ENCODE measurements at regions not wholly inside any gene's neighbourhood (a gene's known extent, or its start where the extent isn't known, plus 50 kb on each side); places are given as distances from the start of the nearest gene placed in this dataset.

GRCh38 chr12:20212658-20213555 lies 155.4 kb upstream of the PDE3A start:
- DNase-seq (ENCODE audit: insufficient read length, low spot score) (no peak), FAIRE-seq (no peak)

GRCh38 chr12:20213723-20214625 lies 154.4 kb upstream of the PDE3A start:
- no peak for FAIRE-seq
- DNase-seq (ENCODE audit: insufficient read length, low spot score) = no peak

DNA sequence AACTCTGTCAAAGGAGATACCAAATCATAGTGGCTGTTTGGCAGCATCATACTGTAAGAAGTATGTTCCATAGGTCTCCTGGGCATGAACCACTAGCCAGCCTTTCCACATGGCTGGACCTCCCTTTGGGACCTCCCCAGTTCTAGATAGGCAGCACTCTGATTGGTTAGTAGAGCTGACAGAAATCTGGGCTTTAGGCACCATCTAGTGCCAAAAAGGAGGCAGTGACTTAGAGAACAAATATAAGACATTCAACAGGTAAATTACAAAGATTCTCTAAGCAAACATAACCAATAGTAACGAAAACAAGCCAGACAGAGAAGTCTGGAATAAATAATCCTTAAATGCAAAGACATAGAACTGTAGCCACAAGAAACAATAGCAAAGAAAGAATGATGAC lies 148.0 kb upstream of the PDE3A start:
- no peak for FAIRE-seq
- no peak for DNase-seq (ENCODE audit: insufficient read length, low spot score)

GRCh38 chr12:20232931-20233675 lies 135.2 kb upstream of the PDE3A start:
- no peak for FAIRE-seq

GRCh38 chr12:20234474-20234873 lies 133.9 kb upstream of the PDE3A start:
- DNase-seq (ENCODE audit: insufficient read length, low spot score) (no peak), FAIRE-seq (no peak)

More at GRCh38 chr12:20232931-20233675, 135.2 kb upstream of the PDE3A start:
- no peak for DNase-seq (ENCODE audit: insufficient read length, low spot score)

DNA sequence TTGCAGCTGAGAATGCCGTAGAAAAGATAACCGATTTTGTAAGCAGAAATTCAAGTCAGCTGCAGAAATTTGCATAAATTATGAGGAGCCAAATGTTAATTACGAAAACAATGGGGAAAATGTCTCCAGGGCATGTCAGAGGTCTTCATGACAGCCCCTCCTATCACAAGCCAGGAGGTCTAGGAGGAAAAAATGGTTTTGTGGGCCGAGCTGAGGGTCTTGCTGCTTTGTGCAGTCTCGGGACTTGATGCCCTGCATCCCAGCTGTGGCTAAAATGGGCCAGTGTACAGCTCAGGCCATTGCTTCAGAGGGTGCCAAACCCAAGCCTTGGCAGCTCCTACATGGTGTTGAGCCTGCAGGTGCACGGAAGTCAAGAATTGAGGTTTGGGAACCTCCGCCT lies 131.2 kb upstream of the PDE3A start:
- DNase-seq (ENCODE audit: insufficient read length, low spot score) (no peak), FAIRE-seq (no peak)

DNA sequence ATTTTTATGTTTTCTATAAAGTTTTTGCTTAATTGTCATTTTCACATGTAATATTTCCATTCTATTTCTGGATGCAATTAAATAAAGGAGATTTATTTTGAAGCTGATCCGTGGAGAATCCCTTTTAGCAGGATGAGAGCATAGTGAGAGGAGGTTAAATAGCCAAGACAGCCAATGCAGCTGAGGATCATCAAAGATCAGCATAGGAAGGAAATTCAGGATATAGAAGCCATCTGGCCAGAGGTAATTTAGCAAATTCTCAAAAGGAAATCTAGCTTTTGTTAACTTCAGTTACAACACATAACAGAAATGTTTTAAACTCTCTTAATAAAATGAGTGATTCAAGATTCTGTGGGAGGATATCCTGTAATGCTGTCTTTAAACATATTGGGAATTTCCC lies 122.8 kb upstream of the PDE3A start:
- FAIRE-seq = no peak
- no peak for DNase-seq (ENCODE audit: insufficient read length, low spot score)

- DNase-seq (ENCODE audit: insufficient read length, low spot score) = no peak
- FAIRE-seq = no peak
Observed at GRCh38 chr12:20248646-20249045, 119.7 kb upstream of the PDE3A start.

- FAIRE-seq (no peak), DNase-seq (ENCODE audit: insufficient read length, low spot score) (no peak)
Observed at GRCh38 chr12:20250761-20251160, 117.6 kb upstream of the PDE3A start.

DNA sequence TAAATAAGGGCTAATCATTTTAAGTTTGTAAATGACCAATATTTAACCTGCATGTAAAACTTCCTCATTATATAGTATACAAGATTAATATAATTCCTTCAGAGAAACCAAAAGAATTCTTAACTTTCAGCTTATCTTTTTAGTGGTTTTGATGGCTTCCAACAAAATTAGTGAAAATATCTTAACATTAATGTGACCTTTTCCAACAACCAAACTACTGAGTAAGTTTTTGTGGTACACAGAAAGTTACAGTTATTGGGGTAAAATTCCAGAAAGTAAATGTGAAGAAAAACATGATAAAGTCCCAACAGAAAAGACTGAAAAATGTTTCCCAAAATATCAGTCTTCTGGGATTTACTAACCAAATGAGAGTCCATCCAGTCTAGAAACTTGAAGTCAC lies 111.0 kb upstream of the PDE3A start:
- no peak for FAIRE-seq
- no peak for DNase-seq (ENCODE audit: insufficient read length, low spot score)

DNA sequence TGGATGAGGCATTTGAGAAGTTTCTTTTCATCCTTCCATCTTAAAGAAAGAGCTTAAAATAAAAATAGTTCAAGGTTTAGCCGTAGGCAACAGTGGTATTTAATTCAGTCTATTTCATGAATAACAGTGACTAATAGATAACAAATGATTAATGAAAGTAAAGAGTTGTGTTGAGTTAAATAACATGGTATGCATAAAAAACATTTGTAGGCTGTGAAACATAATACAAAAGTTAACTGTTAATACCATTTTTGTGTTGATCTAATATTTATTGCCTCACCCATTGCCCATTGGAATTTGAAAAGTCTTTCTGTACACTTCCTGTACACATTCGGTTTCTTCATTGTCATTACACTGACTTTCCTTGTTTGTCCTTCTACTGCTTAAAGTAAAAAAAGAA lies 108.6 kb upstream of the PDE3A start:
- DNase-seq (ENCODE audit: insufficient read length, low spot score) (no peak), FAIRE-seq (no peak)

DNA sequence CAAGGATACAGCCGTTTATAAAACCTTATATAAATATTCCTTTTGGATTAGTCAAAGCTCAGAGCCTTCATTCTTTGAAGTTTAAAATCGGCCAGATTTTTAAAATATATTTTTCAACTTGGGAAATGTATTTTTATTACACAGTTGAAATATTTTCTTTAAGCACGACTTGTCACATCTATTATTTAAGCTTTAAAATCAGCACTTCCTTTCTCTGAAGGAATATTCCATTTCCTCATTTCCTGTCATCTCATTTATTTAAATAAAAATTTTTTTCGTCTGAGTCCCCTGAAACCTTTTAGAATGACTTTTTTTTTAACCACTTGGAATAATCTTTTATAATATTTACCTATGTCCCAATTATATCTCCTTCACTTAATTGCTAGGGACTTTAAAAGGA lies 107.5 kb upstream of the PDE3A start:
- DNase-seq (ENCODE audit: insufficient read length, low spot score) = no peak

DNA sequence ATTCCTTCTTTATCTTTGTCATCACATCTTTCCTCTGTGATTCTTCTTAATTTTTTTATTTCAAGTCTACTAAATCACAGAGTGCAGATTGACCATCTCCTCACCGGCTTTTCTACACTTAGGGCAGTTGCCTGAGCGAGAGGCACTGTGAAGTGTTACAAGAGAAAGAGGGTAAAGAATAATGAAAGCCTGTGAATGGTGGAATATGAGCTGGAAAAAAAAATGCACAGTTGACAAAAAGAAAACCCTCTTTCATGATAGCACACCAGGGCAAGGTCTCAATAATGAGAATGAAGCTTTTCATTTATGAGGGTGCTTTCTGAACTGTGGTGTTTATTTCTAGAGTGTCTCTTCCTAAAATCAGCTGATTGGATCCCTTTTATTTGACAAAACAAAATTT lies 106.2 kb upstream of the PDE3A start:
- no peak for FAIRE-seq
- no peak for DNase-seq (ENCODE audit: insufficient read length, low spot score)

More for the DNA sequence above, 107.5 kb upstream of the PDE3A start:
- no peak for FAIRE-seq

DNA sequence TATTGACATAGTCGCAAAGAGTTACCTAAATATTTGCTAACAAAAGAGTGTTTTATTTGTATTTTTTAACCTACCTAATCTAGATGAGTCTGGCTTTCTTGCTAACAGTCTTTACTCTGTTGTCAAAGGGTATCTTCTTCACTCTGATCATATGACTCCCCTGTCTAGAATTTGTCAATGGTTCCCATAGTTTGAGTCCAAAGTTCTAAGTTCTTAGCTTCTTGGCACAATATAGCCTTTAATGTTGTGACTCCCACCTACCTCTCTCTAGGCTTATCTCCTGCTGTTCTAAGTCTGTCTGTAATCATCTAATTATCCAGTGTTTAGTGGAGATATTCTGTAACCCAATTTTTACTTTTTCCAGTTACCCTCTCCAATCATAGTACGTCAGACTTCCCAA lies 104.3 kb upstream of the PDE3A start:
- no peak for FAIRE-seq
- no peak for DNase-seq (ENCODE audit: insufficient read length, low spot score)

- no peak for DNase-seq (ENCODE audit: insufficient read length, low spot score)
- no peak for FAIRE-seq
Observed at GRCh38 chr12:20264608-20265114, 103.7 kb upstream of the PDE3A start.

DNA sequence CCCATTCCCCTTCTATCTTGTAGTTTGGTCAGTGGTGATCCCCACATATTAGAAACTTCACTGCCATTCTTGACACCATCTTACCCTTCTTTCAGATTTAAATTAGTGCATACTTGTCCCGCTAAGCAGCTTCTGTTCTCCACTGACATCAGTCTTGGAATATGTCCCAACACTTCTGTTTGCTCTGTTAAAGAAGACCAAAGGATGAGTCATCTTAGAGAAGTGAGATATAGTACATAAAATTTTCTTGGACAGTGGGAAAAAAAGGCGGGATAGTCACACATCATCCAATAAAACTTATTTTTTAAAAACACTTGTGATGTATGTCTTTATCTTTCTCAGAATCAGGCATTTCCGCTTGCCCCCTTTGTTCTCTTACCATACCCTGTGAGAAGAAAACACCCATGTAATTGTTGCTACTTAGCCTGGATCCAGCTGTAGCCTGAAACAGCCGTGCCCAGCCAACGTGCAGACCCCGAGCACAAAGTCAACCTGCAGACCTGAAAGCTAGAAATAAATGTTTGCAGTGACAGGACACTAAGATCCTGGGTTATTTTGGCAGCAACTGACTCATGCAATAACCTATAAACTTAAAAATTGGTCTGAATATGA lies 100.1 kb upstream of the PDE3A start:
- DNase-seq (ENCODE audit: insufficient read length, low spot score) (no peak), FAIRE-seq (no peak)

DNA sequence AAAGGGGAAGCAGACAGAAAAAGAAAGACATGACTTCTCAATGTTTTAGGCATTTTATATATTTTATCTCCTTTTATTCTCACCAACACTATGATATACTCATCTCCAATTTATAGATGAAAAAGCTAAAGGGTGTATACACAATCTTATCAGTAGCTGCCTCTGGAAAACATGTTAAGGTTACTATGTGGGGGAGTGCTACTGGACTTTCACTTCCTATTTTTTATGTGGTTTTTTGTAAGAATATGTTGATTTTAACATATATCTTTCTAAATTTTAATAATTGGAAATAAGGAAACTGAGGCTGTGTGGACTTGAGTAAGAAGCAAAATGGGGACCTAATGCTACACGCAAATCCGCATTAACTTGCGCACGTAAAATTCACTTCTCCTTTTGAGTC lies 99.6 kb upstream of the PDE3A start:
- FAIRE-seq (no peak), DNase-seq (ENCODE audit: insufficient read length, low spot score) (no peak)

- DNase-seq (ENCODE audit: insufficient read length, low spot score) (no peak), FAIRE-seq (no peak)
Observed at GRCh38 chr12:20269337-20270067, 98.8 kb upstream of the PDE3A start.

GRCh38 chr12:20270557-20270956 lies 97.8 kb upstream of the PDE3A start:
- no peak for FAIRE-seq
- DNase-seq (ENCODE audit: insufficient read length, low spot score) = no peak

GRCh38 chr12:20272161-20272560 lies 96.2 kb upstream of the PDE3A start:
- no peak for DNase-seq (ENCODE audit: insufficient read length, low spot score)
- FAIRE-seq = no peak
